CD8-positive, alpha-beta memory T cell (primary cell): ENCODE measurements at regions not wholly inside any gene's neighbourhood (a gene's known extent, or its start where the extent isn't known, plus 50 kb on each side); places are given as distances from the start of the nearest gene placed in this dataset.

Experiments used
- CTCF ChIA-PET: fragments of 350-600 bp; sonication (Branson Sonifier 250); formaldehyde crosslinking; loops from one replicate; lab custom pipeline; 2021; ENCODE audit warnings: antibody characterized with exemption; lab: Charles Lee
- POLR2A ChIA-PET: fragments of 350-600 bp; sonication (Branson Sonifier 250); formaldehyde crosslinking; loops from one replicate; lab custom pipeline; 2021; ENCODE audit warnings: antibody characterized with exemption; lab: Charles Lee
- DNase-seq, 5 donors: peaks; one replicate each; pipeline versions ENCODE4 v3.0.0 to v3.0.0-alpha.2; 2020 to 2022; ENCODE audit warnings: mixed read lengths in 1 of 5
- H3K27ac ChIP-seq: one replicate; pipeline ENCODE4 v1.7.0; 2013; ENCODE audit warnings: low read depth, mild to moderate bottlenecking, low read length, moderate library complexity
- H3K27me3 ChIP-seq: 2 replicates; pipeline ENCODE4 v1.7.0; 2013; ENCODE audit warnings: low read length, mild to moderate bottlenecking; ENCODE audit not compliant: insufficient read depth, poor library complexity, severe bottlenecking
- H3K36me3 ChIP-seq: 2 replicates; pipeline ENCODE4 v1.7.0; 2013; ENCODE audit warnings: mild to moderate bottlenecking, low read length, moderate library complexity; ENCODE audit not compliant: insufficient read depth
- H3K4me1 ChIP-seq: 2 replicates; pipeline ENCODE4 v1.7.0; 2013; ENCODE audit warnings: mild to moderate bottlenecking, low read length, moderate library complexity; ENCODE audit not compliant: insufficient read depth
- H3K4me3 ChIP-seq: 2 replicates; pipeline ENCODE4 v1.7.0; 2013; ENCODE audit warnings: mild to moderate bottlenecking, low read length
- H3K9me3 ChIP-seq: 2 replicates; pipeline ENCODE4 v1.7.0; 2013; ENCODE audit warnings: mild to moderate bottlenecking, low read length
- H3K27ac Mint-ChIP-seq, 8 donors: one replicate each; pipeline ENCODE4 v1.8.0; 2020 to 2021; ENCODE audit warnings: mixed read lengths in 8 of 8, mild to moderate bottlenecking in 6 of 8, inconsistent platforms in 3 of 8, moderate library complexity in 3 of 8
- H3K27me3 Mint-ChIP-seq, 2 donors: one replicate each; pipeline ENCODE4 v1.8.0; 2020 to 2021; ENCODE audit warnings: mixed read lengths in 2 of 2, mild to moderate bottlenecking in 1 of 2, moderate library complexity in 1 of 2
- H3K36me3 Mint-ChIP-seq, 3 donors: one replicate each; pipeline ENCODE4 v1.8.0; 2020 to 2021; ENCODE audit warnings: mixed read lengths in 3 of 3, inconsistent platforms in 1 of 3, mild to moderate bottlenecking in 1 of 3
- H3K4me1 Mint-ChIP-seq, 3 donors: one replicate each; pipeline ENCODE4 v1.8.0; 2020 to 2021; ENCODE audit warnings: mixed read lengths in 3 of 3, inconsistent platforms in 1 of 3, mild to moderate bottlenecking in 1 of 3
- H3K4me3 Mint-ChIP-seq, 7 donors: one replicate each; pipeline ENCODE4 v1.8.0; 2020 to 2021; ENCODE audit warnings: mixed read lengths in 7 of 7, mild to moderate bottlenecking in 6 of 7, moderate library complexity in 4 of 7, inconsistent platforms in 2 of 7
- H3K9me3 Mint-ChIP-seq, 5 donors: one replicate each; pipeline ENCODE4 v1.8.0; 2020 to 2022; ENCODE audit warnings: mixed read lengths in 5 of 5, mild to moderate bottlenecking in 3 of 5, moderate library complexity in 2 of 5, inconsistent platforms in 1 of 5

DNA sequence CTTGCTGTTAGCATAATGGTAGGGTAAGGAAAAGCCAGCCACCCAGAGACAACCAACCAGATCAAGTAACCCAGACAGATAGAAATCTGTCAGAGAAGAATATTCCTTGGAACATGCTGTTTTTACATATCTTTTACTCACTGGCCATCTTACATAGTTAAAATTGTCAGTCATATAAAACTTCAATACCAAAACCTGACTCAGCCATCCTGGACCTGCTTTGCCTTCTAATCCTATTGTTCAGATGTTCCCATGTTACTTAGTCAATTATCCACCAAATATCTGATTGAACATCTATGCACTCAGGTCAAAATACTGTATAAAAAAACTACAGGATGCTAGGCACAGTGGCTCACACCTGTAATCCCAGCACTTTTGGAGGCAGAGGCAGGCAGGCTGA, 466.5 kb upstream of the NRP1 start:
- no peak overlapping the region for H3K4me3 Mint-ChIP-seq
- H3K27ac Mint-ChIP-seq: no peak overlapping the region
- no peaks in the 10 kb centered on the region for H3K36me3 Mint-ChIP-seq
- DNase-seq: no peak
- no peaks in the 10 kb centered on the region for H3K9me3 ChIP-seq
- no peak overlapping the region for H3K27ac ChIP-seq
- POLR2A ChIA-PET: no interaction called here
- peaks cover 0 to 2% of the 10 kb centered on the region in 2 donors for H3K27me3 Mint-ChIP-seq
- no peaks in the 10 kb centered on the region for H3K4me1 Mint-ChIP-seq
- CTCF ChIA-PET: no interaction called here
- H3K4me3 ChIP-seq: no peak overlapping the region
- H3K36me3 ChIP-seq: no peaks in the 10 kb centered on the region
- H3K9me3 Mint-ChIP-seq: no peaks in the 10 kb centered on the region
- H3K4me1 ChIP-seq: no peaks in the 10 kb centered on the region
- H3K27me3 ChIP-seq: no peaks in the 10 kb centered on the region

DNA sequence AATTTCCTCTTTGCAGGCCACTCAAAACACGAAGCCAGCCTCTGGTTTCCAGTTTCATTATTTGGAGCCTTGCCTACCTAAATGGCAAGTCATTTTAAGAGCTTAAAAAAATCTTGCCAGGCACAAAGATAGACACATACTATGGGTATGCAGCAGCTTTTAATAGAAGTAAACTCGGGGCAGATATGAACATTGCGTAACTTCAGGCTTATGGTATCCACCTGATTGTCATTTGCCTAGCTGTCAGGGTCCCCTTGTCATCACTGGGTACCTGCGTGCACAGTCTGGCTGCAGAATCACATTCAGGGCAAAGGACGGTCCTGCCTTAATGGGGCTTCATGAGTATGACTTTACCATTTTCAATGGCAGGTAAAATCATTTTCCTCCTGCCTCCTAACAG, 466.1 kb upstream of the NRP1 start:
- Mint-ChIP-seq H3K36me3 (no peaks in the 10 kb centered on the region), H3K27ac (no peak overlapping the region), H3K4me1 (no peaks in the 10 kb centered on the region), H3K27me3 (peaks cover 0 to 2% of the 10 kb centered on the region in 2 donors), H3K4me3 (no peak overlapping the region), H3K9me3 (no peaks in the 10 kb centered on the region)
- no peaks in the 10 kb centered on the region for H3K27me3 ChIP-seq
- POLR2A ChIA-PET: no interaction called here
- H3K27ac ChIP-seq: no peak overlapping the region
- H3K9me3 ChIP-seq: no peaks in the 10 kb centered on the region
- H3K4me1 ChIP-seq: no peaks in the 10 kb centered on the region
- no peak overlapping the region for H3K4me3 ChIP-seq
- no peaks in the 10 kb centered on the region for H3K36me3 ChIP-seq
- DNase-seq: no peak
- CTCF ChIA-PET: no interaction called here

DNA sequence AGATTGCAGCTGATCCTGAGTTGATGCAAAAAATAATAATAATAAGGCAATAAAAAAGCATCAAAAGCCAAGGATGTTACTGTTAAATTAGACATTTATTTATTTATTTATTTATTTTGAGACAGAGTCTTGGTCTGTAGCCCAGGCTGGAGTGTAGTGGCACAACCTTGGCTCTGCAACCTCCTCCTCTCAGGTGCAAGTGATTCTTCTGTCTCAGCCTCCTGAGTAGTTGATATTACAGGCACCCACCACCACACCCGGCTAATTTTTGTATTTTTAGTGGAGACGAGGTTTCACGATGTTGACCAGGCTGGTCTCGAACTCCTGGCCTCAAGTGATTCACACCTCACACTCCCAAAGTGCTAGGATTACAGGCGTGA, 465.5 kb upstream of the NRP1 start:
- Mint-ChIP-seq H3K36me3 (no peaks in the 10 kb centered on the region), H3K9me3 (no peaks in the 10 kb centered on the region), H3K27me3 (peaks cover 0 to 2% of the 10 kb centered on the region in 2 donors), H3K4me1 (no peaks in the 10 kb centered on the region), H3K4me3 (no peak overlapping the region), H3K27ac (no peak overlapping the region)
- Histone ChIP-seq H3K4me1 (no peaks in the 10 kb centered on the region), H3K4me3 (no peak overlapping the region), H3K36me3 (no peaks in the 10 kb centered on the region), H3K9me3 (no peaks in the 10 kb centered on the region), H3K27ac (no peak overlapping the region), H3K27me3 (no peaks in the 10 kb centered on the region)
- ChIA-PET CTCF (no interaction called here), POLR2A (no interaction called here)
- no peak for DNase-seq

DNA sequence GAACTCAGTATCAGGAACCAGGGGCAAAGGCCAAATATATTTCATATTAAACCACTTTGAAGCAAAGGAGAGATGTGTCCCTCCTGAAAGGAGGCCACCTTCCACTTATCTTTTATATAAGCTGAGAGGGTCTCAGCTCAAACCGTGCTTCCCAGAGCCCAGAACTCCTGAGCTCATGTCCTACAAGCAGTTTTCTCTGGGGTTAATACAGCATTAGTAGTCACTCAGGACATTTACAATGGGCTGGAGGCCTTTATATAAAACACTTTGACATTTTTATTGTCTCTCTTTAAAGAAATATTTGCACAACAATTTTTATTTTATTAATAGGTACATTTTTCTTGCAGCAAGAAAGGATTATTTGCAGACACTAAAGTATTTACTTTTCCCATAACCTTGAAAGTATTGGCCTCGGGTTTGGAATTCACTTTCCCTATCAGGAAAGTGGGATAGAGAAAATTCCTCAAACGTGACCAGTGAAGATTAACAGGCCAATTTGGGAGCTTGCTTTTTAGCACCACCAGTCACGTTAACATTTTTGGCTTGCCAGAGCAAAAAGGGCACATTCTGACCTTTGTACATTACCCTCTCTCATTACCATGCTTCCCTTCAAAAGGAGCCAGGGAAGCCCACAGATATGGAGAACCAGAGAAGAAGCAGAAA, 464.9 kb upstream of the NRP1 start:
- H3K27me3 Mint-ChIP-seq: peaks cover 0 to 2% of the 10 kb centered on the region in 2 donors

DNA sequence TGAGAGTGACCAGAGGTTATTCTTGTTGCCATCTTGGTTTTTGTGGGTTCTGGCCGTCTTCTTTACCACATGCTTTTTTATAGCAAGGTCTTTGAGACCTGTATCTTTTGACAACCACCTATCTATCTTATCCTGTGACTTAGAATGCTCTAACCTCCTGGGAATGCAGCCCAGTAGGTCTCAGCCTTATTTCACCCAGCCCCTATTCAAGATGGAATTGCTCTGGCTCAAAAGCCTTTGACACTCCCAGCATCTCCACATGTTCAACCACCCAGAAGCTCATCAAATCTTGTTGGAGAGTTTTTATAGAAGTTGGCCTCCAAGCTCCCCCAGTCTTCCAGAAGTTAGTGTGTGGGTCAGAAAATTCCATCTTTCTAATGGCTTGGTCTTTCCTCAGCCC, 464.3 kb upstream of the NRP1 start:
- CTCF ChIA-PET: no interaction called here
- Histone ChIP-seq H3K27me3 (no peaks in the 10 kb centered on the region), H3K27ac (no peak overlapping the region), H3K9me3 (no peaks in the 10 kb centered on the region), H3K4me1 (no peaks in the 10 kb centered on the region), H3K36me3 (no peaks in the 10 kb centered on the region), H3K4me3 (no peak overlapping the region)
- Mint-ChIP-seq H3K9me3 (no peaks in the 10 kb centered on the region), H3K27me3 (peaks cover 0 to 2% of the 10 kb centered on the region in 2 donors), H3K27ac (no peak overlapping the region), H3K4me3 (no peak overlapping the region), H3K4me1 (no peaks in the 10 kb centered on the region), H3K36me3 (no peaks in the 10 kb centered on the region)
- DNase-seq: no peak
- POLR2A ChIA-PET: no interaction called here

More for the DNA sequence above, 464.9 kb upstream of the NRP1 start:
- Mint-ChIP-seq H3K4me1 (no peaks in the 10 kb centered on the region), H3K36me3 (no peaks in the 10 kb centered on the region), H3K4me3 (no peak overlapping the region), H3K27ac (no peak overlapping the region), H3K9me3 (no peaks in the 10 kb centered on the region)
- no peaks in the 10 kb centered on the region for H3K4me1 ChIP-seq
- DNase-seq: no peak
- ChIA-PET POLR2A (no interaction called here), CTCF (no interaction called here)
- no peaks in the 10 kb centered on the region for H3K27me3 ChIP-seq
- no peak overlapping the region for H3K27ac ChIP-seq
- H3K4me3 ChIP-seq: no peak overlapping the region
- no peaks in the 10 kb centered on the region for H3K36me3 ChIP-seq
- H3K9me3 ChIP-seq: no peaks in the 10 kb centered on the region

DNA sequence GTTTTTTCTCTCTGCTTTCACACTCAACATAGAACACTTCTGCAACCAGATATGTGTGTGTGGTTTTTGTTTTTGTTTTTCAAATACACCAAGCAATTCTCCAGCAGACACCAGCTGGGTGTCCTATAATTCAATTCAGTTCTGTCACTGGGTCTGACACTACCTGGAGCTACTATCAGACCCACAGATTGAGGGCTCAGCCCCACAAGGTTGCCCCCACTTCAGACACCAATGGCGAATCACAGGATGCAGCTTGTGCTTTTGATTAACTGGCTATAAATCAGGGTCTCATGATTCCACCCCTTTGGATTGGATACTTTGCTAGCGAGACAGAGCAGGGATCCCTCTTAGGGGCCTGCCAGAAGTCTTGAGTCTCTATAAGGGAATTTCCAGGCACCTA, 462.2 kb upstream of the NRP1 start:
- H3K27me3 ChIP-seq: no peaks in the 10 kb centered on the region
- no peaks in the 10 kb centered on the region for H3K36me3 ChIP-seq
- H3K36me3 Mint-ChIP-seq: no peaks in the 10 kb centered on the region
- CTCF ChIA-PET: no interaction called here
- H3K4me3 Mint-ChIP-seq: peak overlapping the region in 1 of 7 donors; percentile 23
- POLR2A ChIA-PET: no interaction called here
- DNase-seq: no peak
- H3K4me1 ChIP-seq: no peaks in the 10 kb centered on the region
- H3K9me3 ChIP-seq: no peaks in the 10 kb centered on the region
- peak overlapping the region in 1 of 8 donors; percentile 44 for H3K27ac Mint-ChIP-seq
- no peak overlapping the region for H3K4me3 ChIP-seq
- H3K27me3 Mint-ChIP-seq: peaks cover 0 to 2% of the 10 kb centered on the region in 2 donors
- no peaks in the 10 kb centered on the region for H3K9me3 Mint-ChIP-seq
- no peak overlapping the region for H3K27ac ChIP-seq
- no peaks in the 10 kb centered on the region for H3K4me1 Mint-ChIP-seq

DNA sequence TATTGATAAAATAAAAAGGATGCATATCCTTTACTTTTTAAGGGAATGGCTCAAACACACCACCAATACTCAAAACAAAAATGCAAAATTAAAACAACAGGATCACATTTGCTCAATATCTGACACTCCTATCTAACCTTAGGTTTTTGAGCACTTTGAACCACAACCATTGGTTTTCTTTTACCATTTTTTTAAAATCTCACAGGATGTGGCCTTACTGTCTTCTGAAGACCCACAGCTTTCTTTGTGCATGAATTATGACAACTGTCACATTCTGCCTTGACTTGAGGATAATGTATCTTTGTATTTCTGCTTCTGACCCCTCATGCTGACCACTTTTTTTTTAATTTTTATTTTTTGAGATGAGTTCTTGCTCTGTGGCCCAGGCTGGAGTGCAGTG, 461.1 kb upstream of the NRP1 start:
- DNase-seq: no peak
- Mint-ChIP-seq H3K4me3 (no peak overlapping the region), H3K9me3 (no peaks in the 10 kb centered on the region), H3K4me1 (no peaks in the 10 kb centered on the region), H3K36me3 (no peaks in the 10 kb centered on the region), H3K27me3 (peaks cover 0 to 2% of the 10 kb centered on the region in 2 donors), H3K27ac (peak overlapping the region in 1 of 8 donors; percentile 15)
- Histone ChIP-seq H3K36me3 (no peaks in the 10 kb centered on the region), H3K27me3 (no peaks in the 10 kb centered on the region), H3K4me3 (no peak overlapping the region), H3K27ac (no peak overlapping the region), H3K4me1 (no peaks in the 10 kb centered on the region), H3K9me3 (no peaks in the 10 kb centered on the region)
- CTCF ChIA-PET: no interaction called here
- POLR2A ChIA-PET: no interaction called here

DNA sequence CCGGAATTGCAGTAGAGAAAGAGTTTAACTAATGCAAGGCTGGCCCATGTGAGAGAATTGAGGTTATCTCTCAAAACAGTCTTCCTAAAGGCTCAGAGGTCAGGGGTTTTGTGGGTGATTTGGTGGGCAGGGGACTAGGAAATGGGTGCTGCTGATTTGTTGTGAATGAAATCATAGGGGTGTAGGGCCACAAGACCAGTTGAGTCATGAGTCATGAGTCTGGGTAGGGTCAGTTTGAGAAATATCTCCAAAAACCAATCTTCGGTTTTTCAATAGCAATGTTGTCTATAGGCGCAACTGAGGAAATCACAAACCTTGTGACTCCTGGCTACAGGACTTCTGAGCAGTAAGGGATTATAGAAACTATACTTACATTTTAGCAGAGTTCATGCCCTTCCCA, 460.0 kb upstream of the NRP1 start:
- Mint-ChIP-seq H3K9me3 (no peaks in the 10 kb centered on the region), H3K36me3 (no peaks in the 10 kb centered on the region), H3K27me3 (no peaks in the 10 kb centered on the region), H3K4me3 (no peak overlapping the region), H3K27ac (no peak overlapping the region), H3K4me1 (no peaks in the 10 kb centered on the region)
- ChIA-PET CTCF (no interaction called here), POLR2A (no interaction called here)
- Histone ChIP-seq H3K4me3 (no peak overlapping the region), H3K27me3 (no peaks in the 10 kb centered on the region), H3K36me3 (no peaks in the 10 kb centered on the region), H3K27ac (no peak overlapping the region), H3K9me3 (no peaks in the 10 kb centered on the region), H3K4me1 (no peaks in the 10 kb centered on the region)
- no peak for DNase-seq

DNA sequence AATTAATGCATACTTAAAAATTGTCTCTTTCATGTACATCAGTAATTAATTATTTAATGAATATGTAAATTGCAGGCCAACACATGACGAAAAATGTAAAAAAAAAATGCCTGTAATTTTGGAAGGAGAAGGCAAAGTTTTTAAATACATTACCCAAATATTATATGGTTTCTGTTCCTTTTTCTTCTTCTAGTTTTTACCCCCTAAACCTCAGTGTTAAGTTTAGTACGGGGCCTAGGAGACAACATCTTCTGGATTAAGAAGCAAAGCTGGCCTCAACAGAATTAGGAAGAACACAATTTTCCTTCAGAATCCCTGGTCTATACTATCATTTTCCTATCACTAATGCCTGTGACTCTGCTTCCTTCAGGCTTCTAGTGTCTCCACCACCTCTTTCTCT, 459.3 kb upstream of the NRP1 start:
- H3K9me3 Mint-ChIP-seq: no peaks in the 10 kb centered on the region
- no peaks in the 10 kb centered on the region for H3K27me3 ChIP-seq
- no peaks in the 10 kb centered on the region for H3K27me3 Mint-ChIP-seq
- no peaks in the 10 kb centered on the region for H3K9me3 ChIP-seq
- DNase-seq: no peak
- H3K4me1 ChIP-seq: no peaks in the 10 kb centered on the region
- POLR2A ChIA-PET: no interaction called here
- CTCF ChIA-PET: no interaction called here
- H3K4me3 Mint-ChIP-seq: no peak overlapping the region
- H3K4me3 ChIP-seq: no peak overlapping the region
- H3K27ac Mint-ChIP-seq: no peak overlapping the region
- H3K36me3 ChIP-seq: no peaks in the 10 kb centered on the region
- H3K36me3 Mint-ChIP-seq: no peaks in the 10 kb centered on the region
- H3K27ac ChIP-seq: no peak overlapping the region
- no peaks in the 10 kb centered on the region for H3K4me1 Mint-ChIP-seq
